ENCODE measurements at regions not wholly inside any gene's neighbourhood (a gene's known extent, or its start where the extent isn't known, plus 50 kb on each side); places are given as distances from the start of the nearest gene placed in this dataset.

- TF ChIP-seq POLR2A (IDR thresholded peaks at IDR 0.05; ENCODE audit: low read length) = no peak
- TF ChIP-seq BCL3 (IDR thresholded peaks at IDR 0.05) = no peak
- no peak for TF ChIP-seq CTCF (IDR thresholded peaks at IDR 0.05)
- TF ChIP-seq RAD21 (conservative IDR thresholded peaks at IDR 0.05 in 1 of 2, IDR thresholded peaks at IDR 0.05 in 1 of 2) = no peak
- TF ChIP-seq CBX2 (IDR thresholded peaks at IDR 0.05; ENCODE audit: borderline replicate concordance, low read depth) = no peak
- TF ChIP-seq KDM5A (IDR thresholded peaks at IDR 0.05) = no peak
- no peak for TF ChIP-seq MAZ (IDR thresholded peaks at IDR 0.05; ENCODE audit: borderline replicate concordance, low read depth, low read length)
- no peak for TF ChIP-seq SMC3 (IDR thresholded peaks at IDR 0.05)
- no peak for TF ChIP-seq MAX (IDR thresholded peaks at IDR 0.05)
- no peak for TF ChIP-seq BHLHE40 (IDR thresholded peaks at IDR 0.05; ENCODE audit: low read depth, low read length)
Measured at GRCh38 chr1:10916991-10917390, 95.5 kb upstream of the TARDBP start.
